OCI-LY1 (cell line): ENCODE measurements at regions not wholly inside any gene's neighbourhood (a gene's known extent, or its start where the extent isn't known, plus 50 kb on each side); places are given as distances from the start of the nearest gene placed in this dataset.

Experiments used
- CTCF ChIP-seq: fragments of 200-600 bp; sonication (generic), shearing (Covaris generic); IDR thresholded peaks from 2 replicates; pipeline ENCODE4 v1.5.1; 2017; ENCODE audit warnings: mild to moderate bottlenecking, antibody characterized with exemption, low read length, moderate library complexity, mixed read lengths
- EZH2 ChIP-seq: fragments of 200-600 bp; sonication (generic), shearing (Covaris generic); IDR thresholded peaks from 2 replicates; pipeline ENCODE4 v1.8.0; 2017; ENCODE audit warnings: borderline replicate concordance, mixed run types, mild to moderate bottlenecking, antibody characterized with exemption, low read length, moderate library complexity, mixed read lengths

GRCh38 chr16:62648256-62648655, 612.0 kb upstream of the CDH8 start:
- TF ChIP-seq CTCF (no peak), EZH2 (no peak)
